Prostate gland (tissue), 2 donors: ENCODE measurements at regions not wholly inside any gene's neighbourhood (a gene's known extent, or its start where the extent isn't known, plus 50 kb on each side); places are given as distances from the start of the nearest gene placed in this dataset.

Experiments used
- POLR2AphosphoS5 ChIP-seq: sonication (generic); formaldehyde crosslinking; IDR thresholded peaks from one replicate; pipeline ENCODE4 v1.6.1; 2017; ENCODE audit warnings: antibody characterized with exemption
- TF ChIP-seq, protein P1 (sequence below), 4 experiments: fragments of 200-600 bp in 2 of 4; fragments of 450-650 bp in 2 of 4; sonication (generic) in 2 of 4; IDR thresholded peaks; 1 replicate in 3 of 4; 2 replicates in 1 of 4; pipeline ENCODE4 v1.5.1; 2016 to 2019; ENCODE audit warnings: antibody characterized with exemption in 4 of 4, mild to moderate bottlenecking in 2 of 4, moderate library complexity in 2 of 4

DNA sequence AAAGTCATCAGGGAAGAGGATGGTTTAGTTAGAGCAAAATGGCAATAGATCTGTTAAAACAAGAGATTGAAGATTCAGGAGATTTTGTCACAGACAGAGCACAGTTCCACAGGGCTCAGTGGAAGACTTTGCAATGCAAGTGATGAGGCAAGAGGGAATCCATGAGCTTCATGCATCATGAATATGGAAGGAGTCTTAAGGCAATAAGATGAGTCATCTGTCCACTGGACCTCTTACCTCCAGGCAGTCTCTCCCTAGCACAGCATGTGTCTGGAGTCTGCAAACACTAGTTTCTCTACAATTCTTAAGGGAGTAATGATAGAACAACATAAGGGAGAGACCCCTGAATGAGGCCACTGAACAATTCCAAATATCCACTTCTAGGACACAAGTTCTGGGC lies 245.7 kb downstream of the NXPE2 start:
- TF ChIP-seq, protein P1, sequence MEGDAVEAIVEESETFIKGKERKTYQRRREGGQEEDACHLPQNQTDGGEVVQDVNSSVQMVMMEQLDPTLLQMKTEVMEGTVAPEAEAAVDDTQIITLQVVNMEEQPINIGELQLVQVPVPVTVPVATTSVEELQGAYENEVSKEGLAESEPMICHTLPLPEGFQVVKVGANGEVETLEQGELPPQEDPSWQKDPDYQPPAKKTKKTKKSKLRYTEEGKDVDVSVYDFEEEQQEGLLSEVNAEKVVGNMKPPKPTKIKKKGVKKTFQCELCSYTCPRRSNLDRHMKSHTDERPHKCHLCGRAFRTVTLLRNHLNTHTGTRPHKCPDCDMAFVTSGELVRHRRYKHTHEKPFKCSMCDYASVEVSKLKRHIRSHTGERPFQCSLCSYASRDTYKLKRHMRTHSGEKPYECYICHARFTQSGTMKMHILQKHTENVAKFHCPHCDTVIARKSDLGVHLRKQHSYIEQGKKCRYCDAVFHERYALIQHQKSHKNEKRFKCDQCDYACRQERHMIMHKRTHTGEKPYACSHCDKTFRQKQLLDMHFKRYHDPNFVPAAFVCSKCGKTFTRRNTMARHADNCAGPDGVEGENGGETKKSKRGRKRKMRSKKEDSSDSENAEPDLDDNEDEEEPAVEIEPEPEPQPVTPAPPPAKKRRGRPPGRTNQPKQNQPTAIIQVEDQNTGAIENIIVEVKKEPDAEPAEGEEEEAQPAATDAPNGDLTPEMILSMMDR (IDR thresholded peaks at IDR 0.05) = no peak
- TF ChIP-seq POLR2AphosphoS5 = no peak
